CD1c-positive myeloid dendritic cell (primary cell): ENCODE measurements at regions not wholly inside any gene's neighbourhood (a gene's known extent, or its start where the extent isn't known, plus 50 kb on each side); places are given as distances from the start of the nearest gene placed in this dataset.
"Not testable (repeated sequence)": the region's sequence is repeated elsewhere in the genome, so short reads cannot be mapped to it uniquely, and the experiment has no call there.

Experiments
- DNase-seq: peaks from one replicate; pipeline ENCODE4 v3.0.0-alpha.2; 2016; ENCODE audit errors: extremely low spot score

DNA sequence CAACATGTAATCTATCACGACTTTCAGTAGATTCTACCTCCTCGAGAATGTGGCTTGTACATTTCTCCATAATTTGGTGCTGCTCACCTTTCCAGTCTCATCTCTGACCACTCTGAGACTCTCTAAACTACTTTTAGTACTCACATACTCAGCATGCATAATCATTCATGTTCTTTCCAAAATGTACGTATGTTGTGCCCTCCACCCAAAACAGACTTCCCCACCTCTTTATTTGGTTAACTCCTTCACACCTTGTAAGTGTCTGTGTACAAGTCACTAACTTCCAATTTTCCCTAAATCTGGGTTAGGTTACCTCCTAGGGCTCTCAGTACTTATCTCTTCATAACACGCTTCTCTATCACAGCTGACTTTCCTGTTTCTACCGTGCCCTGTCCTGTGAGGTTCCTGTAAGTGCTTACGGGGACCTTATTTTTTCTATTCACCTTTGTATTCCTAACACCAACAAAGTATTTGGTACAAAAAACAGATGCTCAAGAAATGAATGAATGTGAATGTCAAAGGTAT lies 186.2 kb upstream of the MKLN1 start:
- DNase-seq: no peak

GRCh38 chr7:131143869-131144268 lies 183.8 kb upstream of the MKLN1 start:
- DNase-seq: no peak

DNA sequence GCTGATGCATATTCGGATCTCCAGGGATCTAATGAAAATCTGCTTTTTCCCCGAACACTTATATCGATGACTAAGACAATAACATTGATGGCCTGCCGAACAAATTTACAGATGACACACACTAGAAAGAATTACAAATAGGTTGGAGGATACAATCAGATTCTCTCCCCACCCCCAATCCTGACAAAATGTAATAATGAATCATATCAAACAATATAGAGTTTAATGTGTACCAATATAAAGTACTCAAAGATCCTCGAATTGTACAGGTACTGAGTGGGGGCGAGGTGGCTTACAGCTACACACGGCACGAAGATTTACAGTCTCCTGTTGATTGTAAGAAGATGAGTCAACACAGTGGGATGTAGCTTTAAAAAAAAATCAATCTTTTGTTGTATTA lies 182.7 kb upstream of the MKLN1 start:
- DNase-seq: no peak

DNA sequence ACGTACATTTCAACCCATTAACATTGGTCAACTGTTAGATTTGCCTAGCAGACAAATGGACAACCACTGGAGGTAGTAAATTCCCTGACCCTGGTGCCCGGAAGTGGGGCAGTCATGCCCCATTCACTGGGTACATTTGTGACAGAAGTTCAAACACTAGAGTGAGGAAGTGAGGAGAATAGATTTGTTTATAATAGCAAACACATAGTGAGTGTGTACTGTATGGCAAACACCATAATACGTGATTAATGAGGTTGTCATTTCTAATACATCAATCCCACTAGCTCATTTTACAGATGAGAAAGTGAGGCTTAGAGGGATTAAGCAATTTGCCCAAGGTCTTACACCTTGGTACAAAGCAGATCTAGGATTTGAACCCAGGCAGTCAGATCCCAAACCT lies 181.9 kb upstream of the MKLN1 start:
- DNase-seq: no peak

DNA sequence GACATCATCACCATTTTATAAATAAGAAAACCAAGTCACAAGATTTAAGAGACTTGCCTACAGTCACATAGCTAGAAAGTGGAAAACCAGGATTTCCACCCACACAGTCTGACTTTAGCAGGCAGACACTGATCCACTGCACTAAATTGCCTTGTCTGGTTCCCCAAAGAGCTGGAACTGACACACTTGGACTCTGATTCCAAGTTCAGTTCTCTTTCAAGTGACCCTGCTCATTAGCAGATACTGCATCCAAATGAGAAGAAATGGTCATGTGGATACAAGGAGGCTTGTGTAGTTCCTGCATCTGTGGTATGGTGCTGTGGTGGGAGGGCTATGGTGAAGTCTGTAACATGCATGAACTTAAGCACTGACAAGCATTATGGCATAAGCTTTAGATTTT lies 180.1 kb upstream of the MKLN1 start:
- no peak for DNase-seq

DNA sequence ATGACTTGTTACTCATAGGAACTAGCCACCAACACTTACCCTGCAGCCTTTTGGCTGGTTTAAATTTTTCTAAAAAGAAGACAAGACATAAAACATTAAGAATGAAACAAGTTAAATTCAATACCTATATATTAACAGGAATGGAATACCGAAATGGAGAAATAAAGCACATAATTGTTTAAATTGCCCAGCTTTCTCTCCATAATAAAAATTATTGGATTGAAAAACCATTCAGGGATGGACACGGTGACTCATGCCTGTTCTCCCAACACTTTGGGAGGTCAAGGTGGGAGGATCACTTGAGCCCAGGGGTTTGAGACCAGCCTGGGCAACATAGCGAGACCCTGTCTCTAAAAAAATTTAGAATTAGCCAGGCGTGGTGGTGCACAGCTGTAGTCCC lies 179.4 kb upstream of the MKLN1 start:
- no peak for DNase-seq

- DNase-seq: no peak
These were observed 178.8 kb upstream of the MKLN1 start for GRCh38 chr7:131148708-131149428.

DNA sequence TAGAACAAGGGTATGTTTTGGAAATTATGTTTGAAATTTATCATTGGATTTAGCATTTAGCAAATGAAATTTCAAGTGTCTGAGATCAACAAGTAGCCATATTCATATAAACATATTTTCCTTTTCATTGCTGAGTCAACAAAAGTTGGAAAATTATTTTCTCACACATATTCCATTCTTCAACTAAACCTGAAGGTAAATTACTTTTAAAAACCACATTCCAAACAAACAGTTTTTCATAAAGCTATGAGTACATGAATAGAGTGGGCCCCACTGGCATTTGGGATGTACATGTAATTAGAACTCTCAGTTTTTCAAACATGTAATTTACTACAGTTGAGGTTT lies 178.3 kb upstream of the MKLN1 start:
- no peak for DNase-seq

DNA sequence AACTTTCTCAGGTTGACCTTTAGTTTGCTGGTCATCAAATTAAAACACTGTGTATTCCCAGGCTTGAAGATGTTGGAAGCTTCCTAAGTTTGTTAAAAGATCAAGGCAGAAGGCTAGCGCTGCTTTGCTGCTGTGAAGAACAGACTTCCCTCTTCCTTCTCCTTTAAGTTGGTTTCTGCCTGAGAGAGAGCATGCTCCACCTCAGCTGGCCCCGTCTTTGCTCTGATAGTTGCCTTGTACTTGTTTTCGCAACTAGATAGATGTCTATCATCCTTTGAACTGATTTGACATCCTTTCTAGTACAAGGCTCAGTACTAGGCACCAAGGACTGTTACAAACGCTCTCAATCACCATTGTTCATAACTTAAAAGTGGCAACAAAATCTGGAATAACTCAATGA lies 177.8 kb upstream of the MKLN1 start:
- DNase-seq: no peak

DNA sequence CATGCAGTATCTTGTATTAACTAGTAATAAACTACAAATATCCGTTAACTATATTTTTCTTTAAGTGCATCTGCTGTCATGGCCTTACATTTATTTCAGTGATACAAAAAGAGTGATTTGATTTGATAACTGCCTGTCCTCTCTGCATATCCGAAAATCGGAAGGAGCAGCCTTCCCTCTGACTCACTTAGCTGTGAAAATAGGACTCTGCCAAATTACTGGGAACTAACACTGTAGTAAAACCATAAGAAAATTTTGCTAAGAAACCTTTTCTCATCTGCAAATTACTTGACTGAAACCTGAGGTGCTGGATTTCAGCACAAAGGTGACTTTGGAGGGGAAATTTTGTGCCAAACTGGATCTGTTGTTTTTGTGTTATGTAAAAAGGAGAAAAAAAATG lies 176.6 kb upstream of the MKLN1 start:
- no peak for DNase-seq

DNA sequence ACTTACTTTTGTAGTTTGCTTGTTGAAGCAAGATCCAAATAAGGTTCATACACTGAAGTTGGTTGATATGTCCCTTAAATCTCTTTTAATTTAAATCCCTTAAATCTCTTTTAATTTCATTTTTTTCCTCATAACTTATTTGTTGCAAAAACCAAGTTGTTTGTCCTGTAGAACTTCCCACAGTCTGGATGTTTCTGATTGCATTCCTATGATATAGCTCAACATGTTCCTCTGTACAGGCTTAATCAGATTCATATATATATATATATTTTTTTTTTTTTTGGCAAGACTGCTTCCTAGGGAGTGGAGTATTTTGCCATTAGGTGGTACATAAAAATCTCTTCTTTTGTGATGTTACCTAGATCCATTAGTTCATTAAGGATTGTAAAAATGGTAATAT lies 174.9 kb upstream of the MKLN1 start:
- no peak for DNase-seq

GRCh38 chr7:131154380-131154779 lies 173.3 kb upstream of the MKLN1 start:
- DNase-seq: no peak

DNA sequence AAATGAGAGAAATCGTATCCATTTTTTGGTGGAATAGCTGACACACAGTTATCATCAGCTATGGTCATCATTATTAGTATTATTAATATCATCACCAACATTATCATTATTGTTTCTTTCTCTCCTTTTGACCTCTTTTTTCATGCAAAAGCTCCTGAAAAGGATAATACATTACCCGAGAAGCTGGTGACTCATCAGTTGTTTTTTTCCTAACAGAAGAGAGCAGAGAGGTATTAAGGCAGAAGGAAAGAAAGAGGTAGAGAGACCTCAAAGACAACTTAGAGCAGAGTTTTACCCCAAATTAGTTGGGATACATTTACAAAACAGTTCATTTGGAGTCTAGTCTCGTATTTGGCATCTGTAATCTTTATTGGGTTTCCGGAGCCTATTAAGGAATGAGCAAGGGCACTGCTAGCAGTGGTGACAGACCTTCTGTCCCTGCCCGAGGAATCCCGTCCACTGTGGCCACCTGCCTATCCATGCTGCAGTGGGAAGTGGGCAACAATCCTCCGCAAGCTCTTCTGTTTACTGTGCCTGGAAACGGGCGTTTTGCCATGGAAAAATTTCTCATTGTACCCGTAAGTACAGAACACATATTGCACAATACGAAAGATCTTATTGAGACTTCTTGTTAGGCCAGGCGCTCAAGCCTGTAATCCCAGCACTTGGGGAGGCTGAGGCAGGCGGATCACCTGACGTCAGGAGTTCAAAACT lies 170.0 kb upstream of the MKLN1 start:
- DNase-seq: no peak

DNA sequence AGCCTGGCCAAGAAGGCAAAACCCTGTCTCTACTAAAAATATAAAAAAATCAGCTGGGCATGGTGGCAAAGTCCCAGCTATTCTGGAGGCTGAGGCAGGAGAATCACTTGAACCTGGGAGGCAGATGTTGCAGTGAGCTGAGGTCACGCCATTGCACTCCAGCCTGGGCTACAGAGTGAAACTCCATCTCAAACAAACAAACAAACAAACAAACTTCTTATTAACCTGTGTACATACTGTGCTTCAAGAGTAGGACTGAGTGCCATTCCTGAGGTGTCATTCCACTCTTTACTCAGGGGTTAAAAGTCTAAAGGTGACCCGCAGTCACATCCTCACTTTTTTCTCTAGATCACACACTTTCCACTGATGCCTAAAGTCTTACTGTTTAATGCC lies 169.4 kb upstream of the MKLN1 start:
- DNase-seq: not testable (repeated sequence)

GRCh38 chr7:131159961-131160361 lies 167.7 kb upstream of the MKLN1 start:
- no peak for DNase-seq

- no peak for DNase-seq
These were observed 166.6 kb upstream of the MKLN1 start for GRCh38 chr7:131161103-131161502.

- no peak for DNase-seq
These were observed 163.4 kb upstream of the MKLN1 start for GRCh38 chr7:131164025-131164925.

DNA sequence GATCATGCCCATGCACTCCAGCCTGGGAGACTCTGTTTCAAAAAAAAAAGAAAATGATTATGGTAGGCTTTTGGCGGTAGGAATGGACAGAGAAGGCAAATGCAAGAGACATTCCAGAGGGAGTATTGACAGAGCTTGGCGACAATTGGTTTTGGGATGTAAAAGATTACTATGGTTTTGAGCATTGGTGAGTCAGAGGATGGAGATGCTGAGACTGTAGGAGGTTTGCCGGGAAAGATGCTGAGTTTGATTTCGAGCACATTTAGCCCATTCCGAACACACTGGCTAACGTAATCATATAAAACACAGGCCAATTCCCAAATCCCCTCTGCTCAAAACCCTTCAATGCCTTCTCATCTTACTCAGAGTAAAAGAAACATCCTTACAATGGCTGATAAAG lies 161.6 kb upstream of the MKLN1 start:
- no peak for DNase-seq

GRCh38 chr7:131170440-131171271 lies 157.0 kb upstream of the MKLN1 start:
- DNase-seq: no peak

- no peak for DNase-seq
These were observed 154.4 kb upstream of the MKLN1 start for GRCh38 chr7:131173145-131173890.

DNA sequence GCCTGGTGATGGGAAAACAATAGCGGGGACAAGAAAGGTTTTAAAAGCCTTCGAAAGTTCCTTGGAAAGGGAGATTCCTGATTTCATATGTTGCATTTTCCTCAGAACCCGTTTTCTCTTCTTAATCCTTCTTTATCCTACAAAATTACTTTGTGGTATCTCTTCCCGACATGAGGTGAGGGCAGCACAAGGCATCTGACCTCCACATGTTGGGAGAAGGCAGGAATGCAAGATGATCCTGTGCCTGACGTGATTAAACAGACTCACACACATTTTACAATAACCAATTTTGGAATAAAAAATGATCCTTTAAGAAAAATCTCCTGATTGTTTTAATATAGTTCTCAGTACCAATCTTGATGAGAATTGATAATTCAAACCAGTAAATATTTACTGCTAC lies 153.3 kb upstream of the MKLN1 start:
- no peak for DNase-seq
